NCI-H82 (cell line): ENCODE measurements at regions not wholly inside any gene's neighbourhood (a gene's known extent, or its start where the extent isn't known, plus 50 kb on each side); places are given as distances from the start of the nearest gene placed in this dataset.
A peak's percentile ranks its signal among the peaks of the same experiment; 100 is the strongest.
"Not testable (repeated sequence)": the region's sequence is repeated elsewhere in the genome, so short reads cannot be mapped to it uniquely, and the experiment has no call there.

Source experiments
- DNase-seq: peaks from one replicate; lab custom pipeline; 2025; lab: John Stamatoyannopoulos, UW

DNA sequence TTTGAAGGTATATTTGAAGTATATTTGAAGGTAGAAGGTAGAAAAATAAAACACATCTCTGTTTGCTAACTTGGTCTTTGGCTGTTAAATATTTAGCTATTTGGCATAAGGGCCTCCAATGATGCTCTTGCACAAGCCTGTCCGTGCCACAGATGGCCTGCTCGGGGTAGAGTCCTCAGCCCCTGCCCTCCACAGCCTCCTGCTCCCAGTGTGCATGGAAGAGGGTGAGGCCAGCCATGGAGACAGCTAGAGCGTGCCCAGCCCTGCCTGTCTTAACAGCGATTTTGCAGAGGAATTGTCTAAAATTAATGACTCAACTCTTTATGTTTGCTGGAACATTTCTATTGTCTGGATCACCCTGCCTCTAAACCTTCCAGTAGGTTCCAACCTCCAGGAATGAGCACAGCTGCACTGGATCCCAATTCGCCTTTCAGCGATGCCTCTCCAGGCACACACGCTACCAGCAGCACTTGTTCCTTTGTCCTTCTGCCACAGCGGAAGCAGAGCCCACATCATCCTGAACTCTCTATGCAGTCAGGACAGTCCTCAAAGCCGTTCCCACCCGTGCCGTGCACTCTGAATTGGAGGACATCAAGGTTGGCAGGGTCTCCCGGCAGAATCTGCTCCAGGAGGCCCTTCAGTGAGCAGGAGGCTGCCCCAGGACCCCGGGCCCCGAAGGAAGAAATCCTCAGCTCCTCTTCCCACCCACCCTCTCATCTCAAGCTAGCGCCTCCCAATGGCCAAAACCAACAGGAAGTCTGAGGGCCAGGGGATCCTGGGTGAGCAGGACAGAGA, 254.0 kb upstream of the IRX1 start:
- no peak for DNase-seq

DNA sequence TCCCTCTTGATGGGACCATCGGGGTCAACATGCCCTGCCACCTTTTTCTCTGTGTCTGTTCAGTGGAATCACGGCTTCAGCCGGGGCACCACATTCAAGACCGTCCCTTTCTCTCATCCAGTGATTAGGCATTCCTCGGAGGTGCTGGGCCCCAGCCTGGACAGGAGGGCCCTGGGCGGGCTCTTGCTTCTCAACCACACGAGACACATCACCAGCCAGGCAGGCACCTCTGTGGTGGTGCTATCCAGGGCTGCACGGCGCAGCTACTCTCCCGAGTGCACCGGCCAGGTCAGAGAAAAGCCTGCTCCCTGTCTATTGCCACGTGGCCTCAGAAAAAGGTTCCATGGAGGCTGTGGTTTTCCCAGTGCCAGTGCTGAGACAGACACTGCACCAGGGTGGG, 255.2 kb upstream of the IRX1 start:
- DNase-seq, result no peak

DNA sequence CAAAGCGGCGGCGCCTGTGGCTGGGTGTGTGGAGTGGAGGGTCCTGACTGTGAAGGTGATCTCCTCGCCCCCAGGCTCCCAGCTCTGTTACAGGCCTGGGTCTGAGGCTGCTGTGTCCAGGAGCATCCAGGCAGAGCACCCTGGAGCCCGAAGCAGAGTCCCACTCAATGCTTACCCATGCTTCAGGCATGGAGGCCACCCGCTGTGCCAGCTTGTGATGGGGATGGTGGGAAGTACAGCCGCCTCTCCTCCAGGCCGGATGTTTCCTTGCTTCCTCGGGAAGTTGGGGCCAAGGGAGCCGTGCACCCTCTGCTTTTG, 255.9 kb upstream of the IRX1 start:
- no peak for DNase-seq

DNA sequence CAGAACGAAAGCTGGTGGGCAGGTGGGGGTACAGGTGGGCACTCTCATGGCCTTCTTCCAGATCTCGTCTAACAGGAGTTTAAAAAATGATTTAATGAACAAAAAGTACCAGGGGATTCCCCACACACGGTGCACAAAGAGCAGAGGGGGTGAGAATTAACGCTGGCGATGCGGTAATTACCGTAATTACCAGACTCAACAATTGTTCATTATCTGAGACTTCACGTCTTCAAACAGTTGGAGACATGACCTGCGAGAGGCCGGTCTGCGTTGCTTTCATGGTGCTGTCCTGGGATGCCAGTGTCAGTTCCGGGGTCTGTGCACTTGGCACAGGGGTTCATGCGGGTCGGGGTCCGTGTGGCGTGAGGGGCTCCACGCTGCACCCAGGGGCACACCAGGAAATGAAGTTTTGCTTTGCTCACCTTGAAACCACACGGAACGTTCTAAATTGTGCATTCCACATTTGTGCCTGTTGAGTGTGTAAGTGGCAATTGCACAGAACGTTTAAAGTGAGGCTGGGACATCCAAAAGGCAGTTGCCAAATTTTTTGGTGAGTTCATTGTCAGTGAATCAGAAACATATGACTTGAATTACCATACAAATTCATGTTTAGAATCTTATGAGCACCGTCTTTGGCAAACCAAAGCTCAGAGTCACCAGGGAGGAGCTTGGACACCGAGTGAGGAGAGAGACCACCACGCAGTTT, 256.4 kb upstream of the IRX1 start:
- DNase-seq, result no peak

DNA sequence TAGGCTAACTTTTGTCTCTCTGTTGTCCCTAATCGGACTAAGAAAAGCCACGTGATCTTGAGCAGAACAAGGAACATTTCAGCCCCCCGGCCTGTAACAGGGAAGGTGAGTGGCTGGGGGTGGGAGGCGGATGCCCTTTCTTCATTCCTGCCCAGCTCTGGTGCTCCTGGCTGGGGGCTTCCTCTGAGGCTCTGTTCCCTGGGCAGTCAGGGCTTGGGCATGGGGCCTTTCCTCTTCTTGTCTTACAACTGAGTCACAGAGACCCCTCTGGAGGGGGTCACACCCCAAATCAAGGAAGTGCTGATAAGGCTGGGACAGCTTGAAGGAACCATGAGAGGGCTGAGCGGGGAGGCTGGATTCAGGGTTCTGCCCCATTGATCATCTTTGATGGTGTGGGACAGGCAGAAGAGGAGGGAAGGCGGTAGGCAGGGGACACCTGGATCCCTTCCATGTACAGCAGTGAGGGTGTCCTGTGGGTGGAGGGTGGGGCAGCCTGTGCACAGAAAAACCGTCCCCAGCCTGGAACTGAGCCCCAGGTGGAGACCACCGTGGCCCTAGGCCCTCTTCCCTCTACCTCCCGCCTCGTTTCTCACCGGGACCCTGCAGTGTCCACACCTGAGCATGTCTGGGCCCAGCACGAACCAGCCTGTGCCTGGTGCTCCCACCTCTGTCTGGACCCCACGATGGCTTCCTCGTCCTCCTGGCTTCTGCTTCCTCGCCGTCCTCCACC, 257.7 kb upstream of the IRX1 start:
- DNase-seq, result no peak

DNA sequence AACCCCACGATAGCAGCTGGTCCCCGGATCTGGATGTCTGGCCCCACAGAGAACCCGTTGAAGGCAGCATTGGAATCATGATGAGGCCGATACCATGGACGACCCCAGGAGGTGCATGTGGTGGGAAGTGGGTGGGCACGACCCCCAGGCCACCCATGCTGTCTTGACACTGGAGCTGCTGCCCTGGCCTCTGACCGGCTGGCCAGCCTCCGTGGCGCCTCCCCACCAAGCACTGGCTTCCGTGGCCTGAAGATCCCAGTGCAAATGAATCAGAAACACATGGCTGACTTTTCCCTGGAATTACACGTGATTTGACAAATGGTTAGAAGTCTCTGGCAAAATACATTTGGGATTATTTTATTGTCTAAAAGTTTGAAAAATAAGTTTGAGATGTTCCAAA, 259.0 kb upstream of the IRX1 start:
- DNase-seq, result no peak

DNA sequence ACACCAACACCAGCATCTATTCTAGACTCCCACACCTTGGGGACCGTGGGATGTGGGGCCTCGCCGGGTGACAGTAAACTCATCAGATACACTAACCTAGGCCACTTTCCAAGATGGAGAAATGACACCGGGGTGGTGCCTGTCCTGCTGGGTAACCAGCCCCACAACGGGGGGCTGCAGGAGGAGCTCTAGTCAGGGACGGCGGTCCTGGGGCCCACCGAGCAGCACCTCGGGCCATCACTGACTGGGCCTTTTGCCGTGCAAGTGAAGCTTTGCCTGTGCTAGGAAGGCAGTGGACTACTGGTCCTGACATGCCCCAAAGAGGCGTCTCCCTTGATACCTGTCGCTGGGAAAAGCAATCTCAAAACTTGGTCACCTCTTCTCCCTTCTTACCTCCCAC, 260.3 kb upstream of the IRX1 start:
- DNase-seq, result no peak

DNA sequence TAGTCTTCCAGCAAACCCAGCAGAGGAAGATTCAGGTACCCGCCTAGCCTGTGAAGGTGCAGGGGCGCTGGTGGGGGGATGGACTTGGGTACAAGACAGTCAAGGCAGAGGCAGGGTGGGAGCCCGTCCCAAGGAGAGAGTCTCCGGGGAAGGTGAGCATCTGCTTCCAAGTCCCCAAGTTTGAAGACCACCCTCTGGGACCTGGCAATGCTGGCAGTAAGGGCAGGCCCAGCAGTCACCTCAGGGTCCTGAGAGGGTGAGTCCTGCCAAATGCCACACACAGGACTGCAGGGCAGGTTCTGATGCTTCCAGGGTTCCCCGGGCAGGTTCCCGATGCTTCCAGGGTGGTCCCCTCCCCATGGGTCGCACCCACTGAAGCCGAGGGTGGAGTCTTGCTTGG, 261.8 kb upstream of the IRX1 start:
- DNase-seq, result no peak

DNA sequence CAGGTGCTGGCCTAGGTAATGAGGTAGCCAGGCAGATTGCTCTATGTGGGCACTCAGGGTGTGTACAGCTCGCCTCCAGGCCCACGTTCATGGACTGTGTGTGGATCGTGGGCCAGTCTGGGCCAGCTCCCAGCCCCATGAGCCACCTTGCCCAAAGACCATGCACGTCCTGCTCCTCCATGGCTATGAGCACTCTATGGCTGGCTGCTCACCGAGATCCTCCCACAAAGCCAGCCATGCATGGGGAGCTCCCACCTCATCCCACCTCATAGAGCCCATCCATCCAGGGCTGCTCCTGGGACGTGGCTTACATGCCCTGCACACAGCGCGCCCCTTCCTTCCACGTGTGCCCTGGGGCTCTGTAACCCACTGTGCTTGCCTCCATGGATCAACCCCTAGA, 262.5 kb upstream of the IRX1 start:
- no peak for DNase-seq

DNA sequence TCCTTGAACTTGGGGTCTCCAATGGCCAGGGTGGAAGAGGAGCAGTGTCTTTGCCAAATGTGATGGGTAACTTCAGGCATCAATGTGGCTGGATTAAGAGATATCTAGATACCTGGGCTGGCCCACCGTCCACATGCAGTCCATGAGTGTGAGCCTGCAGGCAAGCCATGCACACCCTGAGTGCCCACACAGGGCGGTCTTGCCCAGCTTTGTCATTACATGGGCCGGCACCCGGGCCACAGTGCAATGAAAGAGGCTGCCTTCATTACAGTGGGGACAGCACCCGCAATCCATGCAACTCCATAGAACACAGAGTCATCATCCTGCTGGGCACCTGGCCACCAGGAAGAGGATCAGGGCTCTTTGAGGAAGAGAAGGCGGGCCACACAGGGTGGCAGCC, 263.8 kb upstream of the IRX1 start:
- DNase-seq, result no peak

DNA sequence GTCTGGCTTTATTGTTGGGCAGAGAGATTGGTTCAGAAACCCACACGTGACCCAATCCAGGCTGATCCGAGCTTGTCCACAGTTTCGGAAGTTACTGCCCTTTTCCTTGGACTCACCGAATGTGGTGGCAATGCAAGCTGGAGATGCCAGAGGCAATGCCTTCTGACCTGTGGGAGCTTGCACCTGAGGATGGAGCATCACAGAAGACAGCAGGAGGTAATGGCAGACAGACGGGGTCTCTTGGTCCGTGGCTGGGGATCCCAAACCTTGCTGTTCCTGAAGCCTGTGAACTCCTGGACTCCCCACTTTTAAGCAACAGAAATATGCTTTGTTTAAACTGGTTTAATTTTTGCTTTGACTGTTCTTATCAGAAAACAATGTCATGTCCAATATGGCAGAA, 265.2 kb upstream of the IRX1 start:
- no peak for DNase-seq

DNA sequence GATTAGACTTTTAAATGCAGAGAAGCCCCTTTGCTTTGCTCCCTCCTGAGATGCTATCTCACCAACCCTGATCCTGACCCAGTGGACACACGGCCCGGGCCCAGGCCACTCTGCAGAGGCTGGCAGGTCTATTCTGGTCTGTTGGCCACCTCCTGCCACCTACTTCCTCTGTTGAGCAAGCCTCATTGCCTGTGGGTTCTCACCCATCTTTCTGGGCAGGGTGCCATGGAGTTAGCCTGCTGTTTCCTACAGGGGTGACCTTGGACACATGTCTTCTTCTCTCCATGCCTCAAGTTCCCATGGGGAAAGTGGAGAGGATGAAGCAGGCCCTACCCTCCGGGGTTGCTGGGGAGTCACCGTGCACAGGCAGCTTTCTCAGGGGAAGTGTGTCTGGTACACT, 266.2 kb upstream of the IRX1 start:
- DNase-seq, result no peak

DNA sequence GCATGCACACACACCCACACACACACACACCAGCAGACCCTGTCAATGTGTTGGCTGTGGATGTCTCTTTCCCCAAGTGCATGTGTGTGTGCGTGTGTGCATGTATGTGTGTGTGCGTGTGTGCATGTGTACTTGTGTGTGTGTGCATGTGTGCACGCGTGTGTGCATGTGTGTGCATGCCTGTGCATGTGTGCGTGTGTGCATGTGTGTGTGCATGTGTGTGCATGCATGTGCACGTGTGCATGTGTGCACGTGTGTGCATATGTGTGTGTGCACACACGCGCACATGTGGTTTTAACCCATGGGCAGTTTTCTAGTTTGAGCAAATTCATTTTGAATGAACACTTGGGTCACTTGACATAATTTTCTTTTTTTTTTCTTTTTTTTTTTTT, 268.8 kb upstream of the IRX1 start:
- DNase-seq, result no peak

DNA sequence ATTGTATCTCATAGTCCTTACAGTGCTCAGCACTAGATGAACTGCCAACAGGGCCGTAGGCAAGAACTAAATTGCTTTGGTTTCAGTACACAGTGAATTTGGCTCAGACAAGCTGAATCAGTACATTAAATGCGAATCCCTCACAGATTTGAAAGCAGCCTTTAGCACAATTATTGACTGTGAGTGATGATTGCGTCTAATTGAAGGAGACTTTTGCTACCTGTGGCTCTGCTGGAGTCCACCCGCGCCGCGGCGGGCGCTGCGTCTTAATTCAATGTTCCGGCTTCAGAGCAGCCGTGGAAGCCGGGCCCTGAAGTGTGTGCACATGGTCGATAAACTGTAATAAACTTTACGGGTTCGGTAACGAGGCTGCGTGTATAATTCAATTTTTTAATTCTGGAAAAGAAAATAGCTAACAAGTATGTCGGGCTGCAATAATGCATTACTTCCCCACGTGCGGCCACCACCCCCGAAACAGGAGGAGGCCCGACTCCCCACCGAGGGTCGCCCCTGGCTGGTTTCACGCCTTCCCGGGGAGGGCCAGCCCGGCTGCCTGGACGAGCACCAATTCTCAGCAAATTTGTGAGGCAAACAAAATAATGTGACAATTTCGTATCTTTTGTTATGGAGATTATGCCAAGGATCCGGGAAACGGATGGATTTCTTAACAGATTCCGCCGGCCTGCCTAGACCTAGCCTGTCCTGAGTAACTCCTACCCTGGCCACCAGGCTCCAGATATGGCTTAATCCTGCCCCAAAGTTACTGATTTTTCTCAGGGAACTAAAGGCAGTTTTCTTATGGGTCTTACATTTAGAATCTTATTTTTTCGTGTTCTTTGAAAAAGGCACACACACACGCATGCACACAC, 269.4 kb upstream of the IRX1 start:
- DNase-seq, result peak; percentile 41

DNA sequence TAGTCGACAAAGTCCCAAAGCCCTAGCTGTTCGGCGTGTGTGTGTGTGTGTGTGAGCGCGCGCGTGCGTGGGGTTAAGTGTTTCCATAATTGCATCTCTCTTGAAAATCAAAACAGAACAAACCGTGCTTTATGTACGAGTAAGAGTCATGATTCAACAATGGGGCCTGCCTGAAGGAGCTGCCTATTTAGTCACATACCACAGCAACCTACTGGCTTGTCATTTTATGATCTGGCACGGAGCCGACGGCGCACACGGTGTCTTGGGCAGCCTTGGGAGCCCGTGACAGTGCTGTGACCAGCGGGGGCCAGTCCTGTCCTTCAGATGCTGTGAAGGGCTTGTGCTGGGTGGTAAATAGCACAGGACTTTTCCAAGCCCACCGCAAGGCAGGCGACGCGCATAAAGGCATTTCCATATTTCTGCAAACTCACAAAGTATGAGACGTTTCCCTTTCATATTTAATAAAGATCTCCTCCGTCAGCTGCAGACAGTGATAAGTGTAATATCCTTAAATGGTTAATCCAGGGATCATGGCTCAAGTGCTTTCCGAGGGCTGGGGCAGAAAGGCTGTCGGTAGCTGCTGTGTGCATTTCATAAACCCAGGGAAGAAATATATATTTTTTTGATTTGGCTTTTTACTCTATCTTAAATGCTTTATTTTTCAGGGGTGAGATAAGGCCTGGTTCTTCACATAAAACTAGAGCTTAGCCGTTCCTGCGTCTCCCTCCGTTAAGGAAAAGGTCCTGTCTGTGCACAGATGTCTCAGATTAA, 270.2 kb upstream of the IRX1 start:
- DNase-seq, result peak; percentile 51

DNA sequence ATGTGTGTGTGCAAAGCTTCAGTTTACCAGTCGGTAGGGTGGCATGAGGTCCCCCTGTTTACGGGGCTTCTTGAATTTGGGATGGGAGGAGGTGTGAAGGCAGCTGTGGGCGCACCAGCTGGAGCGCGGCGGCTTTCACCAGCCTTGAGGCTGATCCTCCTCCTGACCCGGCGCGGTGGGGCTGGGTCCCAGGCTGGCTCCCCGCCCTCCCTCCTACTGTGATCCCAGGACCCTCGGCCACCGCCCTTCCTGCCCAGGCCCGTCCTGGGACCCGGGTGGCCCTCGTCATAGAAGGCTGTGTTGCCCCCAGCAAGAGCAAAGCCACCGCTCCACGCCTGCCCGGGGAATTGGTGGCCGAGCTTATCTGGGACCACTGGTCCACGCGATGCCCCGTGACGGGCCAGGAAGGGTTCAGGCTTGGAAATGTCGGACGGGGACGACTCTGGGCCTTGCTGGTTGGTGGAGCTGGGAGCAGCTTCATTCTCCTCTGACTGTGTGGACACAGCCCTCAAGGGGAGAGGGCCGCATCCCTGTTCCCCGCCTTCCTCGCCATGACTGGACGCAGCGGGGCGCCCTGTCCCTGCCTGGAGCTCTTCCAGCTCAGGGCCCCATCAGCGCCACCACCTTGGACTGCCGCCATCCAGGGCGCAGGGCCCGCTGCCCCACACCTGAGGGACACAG, 271.1 kb upstream of the IRX1 start:
- no peak for DNase-seq

DNA sequence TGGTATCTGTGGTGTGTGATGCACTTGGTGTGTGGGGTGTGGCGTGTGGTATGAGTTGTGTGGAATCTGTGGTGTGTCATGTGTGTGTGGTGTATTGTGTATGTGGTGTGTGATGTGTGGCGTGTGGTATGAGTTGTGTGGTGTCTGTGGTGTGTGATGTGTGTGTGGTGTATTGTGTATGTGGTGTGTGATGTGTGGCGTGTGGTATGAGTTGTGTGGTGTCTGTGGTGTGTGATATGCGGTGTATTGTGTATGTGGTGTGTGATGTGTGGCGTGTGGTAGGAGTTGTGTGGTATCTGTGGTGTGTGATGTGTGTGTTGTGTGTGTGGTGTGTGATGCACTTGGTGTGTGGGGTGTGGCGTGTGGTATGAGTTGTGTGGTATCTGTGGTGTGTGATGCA, 271.7 kb upstream of the IRX1 start:
- not testable (repeated sequence) for DNase-seq

DNA sequence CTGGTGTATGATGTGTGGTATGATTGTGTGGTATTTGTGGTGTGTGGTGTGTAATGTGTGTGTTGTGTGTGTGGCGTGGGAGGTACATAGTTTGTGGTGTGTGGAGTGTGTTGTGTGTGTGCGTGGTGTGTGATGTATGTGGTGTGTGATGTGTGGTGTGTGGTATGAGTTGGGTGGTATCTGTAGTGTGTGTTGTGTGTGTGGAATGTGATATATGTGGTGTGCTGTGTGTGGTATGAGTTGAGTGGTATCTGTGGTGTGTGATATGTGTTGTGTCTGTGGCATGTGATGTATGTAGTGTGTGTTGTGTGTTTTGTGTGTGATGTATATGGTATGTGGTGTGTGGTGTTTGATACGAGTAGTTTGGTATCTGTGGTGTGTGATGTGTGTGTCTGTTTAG, 272.5 kb upstream of the IRX1 start:
- DNase-seq, result no peak

DNA sequence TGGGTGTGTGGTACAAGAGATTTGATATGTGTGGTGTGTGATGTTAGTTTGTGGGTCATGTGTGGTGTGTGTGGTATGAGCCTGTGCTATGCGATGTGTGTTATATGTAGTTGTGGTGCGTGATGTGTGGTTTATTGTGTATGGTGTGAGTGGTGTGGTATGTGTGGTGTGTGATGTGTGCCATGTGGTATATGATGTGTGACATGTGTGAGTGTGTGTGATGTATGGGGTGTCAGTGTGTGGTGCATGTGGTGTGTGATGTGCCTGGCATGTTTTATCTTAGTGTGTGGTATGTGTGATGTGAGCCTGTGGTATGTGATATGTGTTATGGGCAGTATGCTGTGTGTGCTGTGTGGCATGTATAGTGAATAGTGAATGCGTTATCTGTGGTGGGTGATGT, 273.0 kb upstream of the IRX1 start:
- no peak for DNase-seq

DNA sequence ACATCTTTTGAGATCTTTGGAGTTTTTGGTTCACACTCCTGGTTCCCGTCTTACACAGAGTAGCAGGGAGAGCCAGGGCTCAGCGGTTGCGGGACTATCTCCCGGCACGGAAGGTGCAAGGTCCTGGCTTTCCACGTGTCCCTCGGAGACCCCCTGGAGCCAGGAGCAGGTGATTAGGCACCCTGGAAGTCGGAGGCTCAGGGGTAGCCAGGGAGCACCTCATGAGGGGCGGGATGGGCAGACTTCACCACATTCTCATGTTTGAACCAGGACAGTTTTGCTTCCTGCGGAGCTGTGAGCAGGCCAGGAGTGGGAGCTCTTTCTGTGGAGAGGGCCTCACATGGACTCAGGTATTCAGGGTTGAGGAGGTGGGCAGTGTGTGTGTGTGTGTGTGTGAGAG, 273.7 kb upstream of the IRX1 start:
- DNase-seq, result no peak
